ENCODE measurements at regions not wholly inside any gene's neighbourhood (a gene's known extent, or its start where the extent isn't known, plus 50 kb on each side); places are given as distances from the start of the nearest gene placed in this dataset.

DNA sequence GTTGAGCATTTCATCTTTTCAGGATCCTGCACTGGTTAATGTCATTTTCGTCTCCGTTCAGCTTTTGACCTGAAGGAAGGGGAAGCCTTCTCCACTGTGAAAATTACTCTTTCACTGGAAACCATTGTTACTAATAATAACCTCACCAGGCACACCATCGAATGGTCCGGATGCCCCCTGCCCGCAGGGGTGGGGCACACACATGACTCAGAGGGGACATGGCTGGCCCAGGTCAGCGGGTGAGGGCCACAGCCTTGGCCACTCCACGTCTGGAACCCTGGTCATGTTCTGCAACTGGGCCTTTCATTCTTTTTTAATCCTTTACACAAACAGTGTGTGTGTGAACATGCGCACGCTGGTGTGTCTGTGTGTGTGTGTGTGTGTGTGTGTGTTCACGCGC lies 191.8 kb downstream of the BCOR start:
- no peak overlapping the region for H3K4me2 ChIP-seq (ENCODE audit: low read length)
- H3K4me1 ChIP-seq (ENCODE audit: insufficient read depth, low read length, severe bottlenecking) = peaks cover 3% of the 10 kb centered on the region
- TF ChIP-seq, protein P1, sequence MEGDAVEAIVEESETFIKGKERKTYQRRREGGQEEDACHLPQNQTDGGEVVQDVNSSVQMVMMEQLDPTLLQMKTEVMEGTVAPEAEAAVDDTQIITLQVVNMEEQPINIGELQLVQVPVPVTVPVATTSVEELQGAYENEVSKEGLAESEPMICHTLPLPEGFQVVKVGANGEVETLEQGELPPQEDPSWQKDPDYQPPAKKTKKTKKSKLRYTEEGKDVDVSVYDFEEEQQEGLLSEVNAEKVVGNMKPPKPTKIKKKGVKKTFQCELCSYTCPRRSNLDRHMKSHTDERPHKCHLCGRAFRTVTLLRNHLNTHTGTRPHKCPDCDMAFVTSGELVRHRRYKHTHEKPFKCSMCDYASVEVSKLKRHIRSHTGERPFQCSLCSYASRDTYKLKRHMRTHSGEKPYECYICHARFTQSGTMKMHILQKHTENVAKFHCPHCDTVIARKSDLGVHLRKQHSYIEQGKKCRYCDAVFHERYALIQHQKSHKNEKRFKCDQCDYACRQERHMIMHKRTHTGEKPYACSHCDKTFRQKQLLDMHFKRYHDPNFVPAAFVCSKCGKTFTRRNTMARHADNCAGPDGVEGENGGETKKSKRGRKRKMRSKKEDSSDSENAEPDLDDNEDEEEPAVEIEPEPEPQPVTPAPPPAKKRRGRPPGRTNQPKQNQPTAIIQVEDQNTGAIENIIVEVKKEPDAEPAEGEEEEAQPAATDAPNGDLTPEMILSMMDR (IDR thresholded peaks at IDR 0.05; ENCODE audit: low read length) = no peak
- TF ChIP-seq EZH2 (IDR thresholded peaks at IDR 0.05; ENCODE audit: borderline replicate concordance, low read length) = no peak
- H3K9ac ChIP-seq (ENCODE audit: low read length) = no peak overlapping the region
- H3K36me3 ChIP-seq (ENCODE audit: insufficient read depth, low read length) = no peaks in the 10 kb centered on the region
- H3F3A ChIP-seq (ENCODE audit: insufficient read depth, low read length) = no peaks in the 10 kb centered on the region
- no peaks in the 10 kb centered on the region for H3K9me2 ChIP-seq (ENCODE audit: low read depth, low read length)
- no peaks in the 10 kb centered on the region for H3K79me2 ChIP-seq (ENCODE audit: insufficient read depth, low read length)
- no peaks in the 10 kb centered on the region for H3K9me3 ChIP-seq (ENCODE audit: low read length)
- no peaks in the 10 kb centered on the region for H4K20me1 ChIP-seq (ENCODE audit: insufficient read depth, low read length)
- no peak overlapping the region for H2AFZ ChIP-seq (ENCODE audit: low read length)
- no peak overlapping the region for H3K4me3 ChIP-seq (ENCODE audit: low read depth, low read length, poor library complexity, severe bottlenecking)
- no peak overlapping the region for H3K27ac ChIP-seq (ENCODE audit: low read depth, low read length, poor library complexity, severe bottlenecking)
- no peaks in the 10 kb centered on the region for H3K27me3 ChIP-seq (ENCODE audit: insufficient read depth, low read length)

DNA sequence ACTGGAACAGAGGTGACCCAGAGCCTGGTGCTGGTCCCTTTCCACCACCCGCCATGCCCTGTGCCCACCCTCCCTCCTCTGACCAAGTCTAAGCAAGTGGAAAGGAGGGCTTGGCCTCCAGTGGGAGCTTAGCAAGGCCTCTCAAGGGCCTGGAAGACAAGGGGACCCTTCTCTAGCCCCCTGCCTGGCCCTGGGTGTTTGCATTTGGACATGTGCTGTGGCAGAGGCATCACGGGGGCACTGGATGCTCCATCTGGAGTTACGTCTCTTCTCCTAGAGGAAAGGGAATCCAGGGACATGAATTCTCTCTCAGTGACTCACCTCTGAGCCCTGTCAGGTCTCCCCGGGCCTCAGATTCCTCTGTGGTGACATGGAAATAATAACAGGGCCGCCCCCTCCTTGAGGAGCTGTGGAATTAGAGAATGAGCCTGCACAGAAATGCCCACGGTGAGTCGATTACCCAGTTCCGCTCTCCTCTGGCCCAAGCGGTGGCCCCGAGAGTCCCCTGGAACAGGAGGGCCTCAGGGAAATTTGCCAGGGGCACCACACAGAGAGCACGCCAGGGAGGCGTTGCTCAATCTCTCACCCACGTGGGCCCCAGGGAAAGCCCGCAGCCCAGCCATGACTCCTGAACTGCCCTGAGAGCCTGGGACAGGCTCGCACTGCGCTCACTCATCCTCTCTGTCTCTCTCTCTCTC lies 189.6 kb downstream of the BCOR start:
- Histone ChIP-seq H3K9me2 (ENCODE audit: low read depth, low read length) (no peaks in the 10 kb centered on the region), H3K27ac (ENCODE audit: low read depth, low read length, poor library complexity, severe bottlenecking) (no peak overlapping the region), H2AFZ (ENCODE audit: low read length) (no peak overlapping the region), H3K79me2 (ENCODE audit: insufficient read depth, low read length) (no peaks in the 10 kb centered on the region), H3K9ac (ENCODE audit: low read length) (no peak overlapping the region), H4K20me1 (ENCODE audit: insufficient read depth, low read length) (no peaks in the 10 kb centered on the region), H3K27me3 (ENCODE audit: insufficient read depth, low read length) (0 out of 2 replicates have a peak, but pooled peaks cover 2% of the 10 kb centered on the region), H3K4me2 (ENCODE audit: low read length) (no peak overlapping the region), H3F3A (ENCODE audit: insufficient read depth, low read length) (no peaks in the 10 kb centered on the region), H3K4me3 (ENCODE audit: low read depth, low read length, poor library complexity, severe bottlenecking) (no peak overlapping the region), H3K9me3 (ENCODE audit: low read length) (no peaks in the 10 kb centered on the region), H3K4me1 (ENCODE audit: insufficient read depth, low read length, severe bottlenecking) (no peaks in the 10 kb centered on the region), H3K36me3 (ENCODE audit: insufficient read depth, low read length) (no peaks in the 10 kb centered on the region)
- TF ChIP-seq, protein P1 (IDR thresholded peaks at IDR 0.05; ENCODE audit: low read length) = no peak
- no peak for TF ChIP-seq EZH2 (IDR thresholded peaks at IDR 0.05; ENCODE audit: borderline replicate concordance, low read length)

DNA sequence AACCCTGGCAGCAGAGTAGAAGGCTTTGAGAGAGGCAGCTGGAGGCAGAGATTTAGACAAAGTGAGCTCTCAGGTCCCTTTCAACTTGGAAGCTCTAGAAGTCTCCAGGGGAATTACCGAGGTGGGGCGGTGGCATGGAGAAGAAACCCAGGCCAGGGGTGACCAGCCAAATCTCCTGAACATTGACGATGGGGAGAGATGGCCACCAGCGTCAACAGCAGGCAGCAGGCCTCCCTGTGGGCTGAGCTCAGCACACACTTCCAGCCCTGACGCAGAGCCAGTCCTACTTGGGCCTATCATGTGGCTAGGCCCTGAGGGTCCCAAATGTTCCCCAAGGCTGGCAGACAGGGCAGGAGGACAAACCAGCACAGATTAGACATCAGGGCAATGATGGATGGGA lies 187.8 kb downstream of the BCOR start:
- no peak overlapping the region for H3K4me2 ChIP-seq (ENCODE audit: low read length)
- no peak overlapping the region for H3K4me3 ChIP-seq (ENCODE audit: low read depth, low read length, poor library complexity, severe bottlenecking)
- no peak overlapping the region for H3K27ac ChIP-seq (ENCODE audit: low read depth, low read length, poor library complexity, severe bottlenecking)
- TF ChIP-seq, protein P1 (IDR thresholded peaks at IDR 0.05; ENCODE audit: low read length) = no peak
- no peak for TF ChIP-seq EZH2 (IDR thresholded peaks at IDR 0.05; ENCODE audit: borderline replicate concordance, low read length)
- no peaks in the 10 kb centered on the region for H3F3A ChIP-seq (ENCODE audit: insufficient read depth, low read length)
- H4K20me1 ChIP-seq (ENCODE audit: insufficient read depth, low read length) = no peaks in the 10 kb centered on the region
- H3K4me1 ChIP-seq (ENCODE audit: insufficient read depth, low read length, severe bottlenecking) = no peaks in the 10 kb centered on the region
- no peak overlapping the region for H2AFZ ChIP-seq (ENCODE audit: low read length)
- H3K9ac ChIP-seq (ENCODE audit: low read length) = no peak overlapping the region
- no peaks in the 10 kb centered on the region for H3K9me2 ChIP-seq (ENCODE audit: low read depth, low read length)
- H3K9me3 ChIP-seq (ENCODE audit: low read length) = no peaks in the 10 kb centered on the region
- H3K27me3 ChIP-seq (ENCODE audit: insufficient read depth, low read length) = 0 out of 2 replicates have a peak, but pooled peaks cover 3% of the 10 kb centered on the region
- no peaks in the 10 kb centered on the region for H3K36me3 ChIP-seq (ENCODE audit: insufficient read depth, low read length)
- no peaks in the 10 kb centered on the region for H3K79me2 ChIP-seq (ENCODE audit: insufficient read depth, low read length)
